Hematopoietic multipotent progenitor cell treated with erythropoietin and hydrocortisone succinate and interleukin-3 and kit ligand, for 4 days (in vitro differentiated cells): ENCODE measurements at regions not wholly inside any gene's neighbourhood (a gene's known extent, or its start where the extent isn't known, plus 50 kb on each side); places are given as distances from the start of the nearest gene placed in this dataset.
"Not testable (repeated sequence)": the region's sequence is repeated elsewhere in the genome, so short reads cannot be mapped to it uniquely, and the experiment has no call there.

Experiments used
- DNase-seq: peaks from one replicate; pipeline ENCODE4 v3.0.0-alpha.2; 2015

DNA sequence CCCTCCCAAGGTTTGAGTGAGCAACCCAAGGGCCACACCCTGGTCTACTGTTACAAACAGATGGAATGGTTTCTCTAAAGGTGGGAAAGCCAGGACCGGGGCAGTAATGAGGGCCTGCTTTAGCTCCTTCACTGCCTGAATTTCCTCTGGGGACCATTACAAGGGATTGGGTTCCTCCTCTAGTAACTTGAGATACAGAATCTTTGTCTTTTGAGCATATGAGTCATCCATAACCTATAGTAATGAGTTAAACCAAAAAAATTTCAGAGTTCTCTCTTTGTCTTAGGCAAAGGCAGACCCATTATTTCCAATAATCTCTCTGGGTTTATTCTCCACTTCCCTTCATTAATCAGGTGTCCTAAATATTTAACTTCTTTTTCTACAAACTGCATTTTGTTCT, 618.8 kb downstream of the HINT1 start:
- DNase-seq = no peak

DNA sequence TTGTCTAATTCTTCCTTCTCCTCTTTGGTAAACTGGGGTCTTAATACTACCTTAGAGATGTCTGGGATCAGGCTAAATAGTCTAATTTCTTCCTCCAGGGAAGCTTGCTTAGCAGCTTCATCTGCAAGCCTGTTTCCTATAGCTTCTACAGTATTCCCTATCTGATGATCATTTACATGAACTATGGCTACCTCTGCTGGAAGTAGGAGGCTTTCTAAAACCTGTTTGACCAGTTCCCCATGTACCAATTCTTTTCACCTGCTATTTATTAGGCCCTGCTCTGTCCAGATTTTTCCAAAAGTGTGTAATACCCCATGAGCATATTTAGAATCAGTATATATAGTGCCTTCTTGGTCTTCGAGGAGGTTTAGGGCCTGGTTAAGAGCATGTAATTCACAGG, 619.8 kb downstream of the HINT1 start:
- DNase-seq = no peak

DNA sequence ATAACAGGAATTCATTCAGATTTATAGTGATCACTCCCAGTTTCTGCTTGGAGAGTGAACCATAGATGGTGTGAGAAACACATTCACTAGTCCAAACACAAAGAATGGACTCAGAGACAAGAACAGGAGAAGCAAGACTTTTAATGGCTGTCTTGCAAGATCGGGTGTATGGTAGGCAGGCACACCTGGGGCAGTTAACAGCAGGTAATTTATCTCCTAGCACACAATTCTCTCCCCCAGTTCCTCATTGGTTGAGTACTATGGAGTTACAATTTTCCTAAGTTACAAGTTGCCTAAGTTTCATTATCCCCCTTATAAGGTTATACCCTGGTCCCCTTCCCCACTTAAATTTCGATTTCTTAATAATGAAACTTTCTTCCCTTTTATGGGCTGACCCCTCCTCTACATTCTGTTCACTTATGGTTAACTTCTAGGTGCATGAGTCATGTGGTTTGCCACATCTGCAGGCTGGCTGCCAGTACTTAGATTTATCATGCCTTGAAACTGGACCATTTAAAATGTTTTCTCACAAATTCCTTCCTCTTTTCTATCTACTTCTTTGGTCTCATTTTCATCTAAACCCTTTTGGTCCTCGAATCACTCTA, 623.3 kb downstream of the HINT1 start:
- peak; percentile 37 for DNase-seq

DNA sequence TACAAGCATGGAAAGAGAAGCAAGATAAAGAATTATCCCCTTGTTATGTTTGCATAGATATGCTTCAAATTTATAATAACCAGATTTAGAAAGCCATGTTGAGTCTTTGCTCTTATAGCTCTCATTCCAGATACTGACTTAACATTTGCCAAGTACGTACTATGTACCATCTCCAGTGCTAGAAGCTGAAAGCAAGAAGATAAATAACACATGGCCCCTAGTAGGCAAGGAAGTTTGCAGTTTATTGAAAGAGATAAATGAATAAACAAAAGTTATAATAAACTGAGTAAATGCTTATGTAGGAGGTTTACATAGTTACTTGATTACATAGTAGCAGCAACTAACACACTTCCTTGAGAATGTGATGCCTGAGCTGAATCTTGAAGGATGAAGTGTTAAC, 628.4 kb downstream of the HINT1 start:
- DNase-seq = no peak

DNA sequence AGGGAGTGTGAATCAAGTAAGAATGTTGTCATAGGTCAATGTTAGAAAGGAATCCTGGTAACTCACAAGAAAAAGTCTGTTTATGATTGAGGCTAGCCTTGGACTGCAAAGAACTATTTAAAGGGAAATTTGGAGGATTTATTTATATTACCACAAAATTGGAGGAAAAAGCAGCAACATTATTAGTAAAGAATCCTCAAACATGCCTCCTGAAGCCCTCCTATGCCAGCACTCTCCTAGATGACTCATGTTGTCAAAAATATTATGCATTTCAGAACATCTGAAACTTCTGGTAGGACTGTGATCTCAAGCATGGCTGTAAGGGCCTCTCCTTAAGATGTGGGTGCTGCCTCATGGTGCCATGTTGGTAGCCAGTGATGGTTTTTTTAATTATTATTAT, 628.5 kb downstream of the CHSY3 start:
- DNase-seq = no peak

DNA sequence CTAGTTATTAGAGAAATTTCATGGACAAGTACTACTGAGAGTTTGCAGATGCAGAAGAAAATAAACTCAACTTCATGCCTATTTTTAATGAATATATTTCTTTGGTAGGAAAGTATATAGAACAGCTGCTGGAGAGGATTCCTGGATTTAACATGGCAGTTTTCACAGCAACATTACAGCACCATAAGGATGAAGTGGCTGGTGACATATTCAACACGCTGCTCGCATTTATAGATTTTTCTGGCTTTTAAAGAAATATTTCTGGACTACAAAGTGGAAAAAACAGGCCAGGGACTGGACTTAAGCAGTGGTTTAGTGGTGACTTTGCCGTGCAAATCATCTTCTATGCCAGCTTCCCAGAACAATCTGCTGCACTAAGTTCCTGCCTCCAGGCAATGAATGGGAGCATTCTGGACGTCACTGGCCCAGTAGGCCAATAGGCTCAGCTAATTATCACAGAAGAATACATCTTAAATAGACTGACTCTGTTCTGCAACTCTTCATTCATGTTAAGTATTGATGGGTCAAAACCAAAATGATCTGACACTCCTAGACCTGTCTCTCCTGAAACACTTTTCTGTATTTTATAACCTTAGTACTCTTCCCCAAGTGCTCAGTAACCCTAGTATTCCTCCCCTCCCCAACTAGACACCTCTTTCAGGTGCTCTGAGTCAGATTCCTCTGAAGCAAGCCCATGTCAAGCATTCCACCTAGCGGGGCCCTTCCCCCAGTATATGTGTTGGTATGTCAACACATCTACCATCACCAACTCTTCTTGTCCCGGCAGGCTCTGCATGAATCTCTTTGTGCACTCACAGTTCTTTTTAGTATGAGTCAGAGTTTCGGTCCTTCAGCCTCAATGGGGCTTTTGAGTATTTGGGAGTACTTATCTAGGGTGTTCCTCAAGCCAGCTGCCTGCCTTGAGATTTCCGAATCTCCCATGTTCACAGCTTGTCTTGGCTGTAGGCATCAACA, 625.5 kb downstream of the CHSY3 start:
- no peak for DNase-seq

DNA sequence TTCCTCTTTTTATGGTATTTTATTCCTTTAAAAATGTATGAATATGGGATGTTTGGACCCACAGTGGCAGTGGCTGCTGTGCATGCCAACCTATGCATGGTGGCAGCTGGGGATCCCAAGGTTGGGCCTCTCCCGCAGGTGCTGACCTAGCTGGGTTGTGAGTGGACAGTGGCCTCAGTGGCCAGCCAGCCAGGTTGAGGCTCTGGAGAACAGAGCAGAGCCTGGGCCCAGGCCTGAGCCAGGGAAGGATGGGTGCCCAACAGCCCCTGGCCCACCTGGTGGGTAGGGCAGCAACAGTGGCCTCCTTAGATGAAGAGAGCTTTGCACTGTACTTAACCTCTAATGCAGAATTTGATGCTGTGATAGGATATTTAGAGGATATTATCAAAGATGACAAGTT, 624.8 kb downstream of the CHSY3 start:
- no peak for DNase-seq

DNA sequence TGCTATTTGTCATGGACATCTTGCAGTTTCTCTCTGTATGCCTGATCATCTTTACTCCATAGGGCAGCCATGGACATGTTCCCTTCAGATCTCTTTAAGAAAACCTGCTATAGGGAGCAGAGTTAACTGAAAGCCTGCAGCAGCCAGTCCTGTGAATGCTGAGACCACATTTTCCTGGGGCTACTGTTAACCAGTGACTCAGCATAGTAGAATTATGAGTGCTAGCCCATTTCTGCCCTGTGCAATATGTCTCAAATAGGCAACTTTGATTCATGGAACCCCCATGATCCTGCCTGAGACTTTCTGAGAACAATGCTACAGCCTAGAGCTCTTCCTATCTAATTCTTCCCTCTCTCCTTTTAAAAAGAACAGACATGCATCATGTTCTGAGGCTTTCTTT, 624.2 kb downstream of the CHSY3 start:
- no peak for DNase-seq

DNA sequence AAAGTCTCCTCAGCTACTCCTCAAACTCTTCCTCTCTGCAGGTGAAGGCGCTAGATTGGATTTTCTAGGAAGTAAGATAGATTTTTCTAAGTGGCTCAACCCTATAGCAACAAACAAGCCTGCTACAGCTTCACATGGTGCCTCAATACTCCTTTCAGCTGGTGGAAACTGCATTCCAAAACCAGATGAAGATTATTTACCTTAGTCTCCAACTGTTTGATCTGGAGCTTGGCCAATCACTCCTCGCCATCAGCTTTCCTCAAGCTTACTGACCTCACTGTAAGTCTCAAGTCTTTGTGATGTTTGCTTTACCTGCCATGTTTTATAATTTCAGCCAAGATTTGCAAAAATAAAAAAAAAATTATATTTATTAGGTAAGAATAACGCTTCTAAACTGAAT, 622.4 kb downstream of the CHSY3 start:
- DNase-seq = no peak

DNA sequence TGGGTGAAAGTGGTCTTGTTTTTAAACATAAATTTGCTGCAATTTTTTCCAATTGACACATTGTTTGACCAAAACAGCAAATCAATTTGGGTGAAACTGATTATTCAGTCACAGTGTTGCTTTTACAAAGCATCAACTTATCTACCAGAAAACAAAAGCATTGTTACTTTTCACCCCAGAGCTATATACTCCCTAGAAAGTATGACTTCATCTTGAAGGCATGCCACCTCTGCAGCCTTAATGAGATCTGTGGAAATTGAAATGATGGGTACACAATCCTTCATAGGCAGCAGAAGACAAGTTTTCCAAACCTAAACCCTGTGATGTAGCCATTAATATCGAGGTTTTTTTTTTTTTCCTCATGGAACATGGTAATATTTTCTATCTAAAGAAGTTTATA, 615.9 kb downstream of the CHSY3 start:
- DNase-seq = no peak

DNA sequence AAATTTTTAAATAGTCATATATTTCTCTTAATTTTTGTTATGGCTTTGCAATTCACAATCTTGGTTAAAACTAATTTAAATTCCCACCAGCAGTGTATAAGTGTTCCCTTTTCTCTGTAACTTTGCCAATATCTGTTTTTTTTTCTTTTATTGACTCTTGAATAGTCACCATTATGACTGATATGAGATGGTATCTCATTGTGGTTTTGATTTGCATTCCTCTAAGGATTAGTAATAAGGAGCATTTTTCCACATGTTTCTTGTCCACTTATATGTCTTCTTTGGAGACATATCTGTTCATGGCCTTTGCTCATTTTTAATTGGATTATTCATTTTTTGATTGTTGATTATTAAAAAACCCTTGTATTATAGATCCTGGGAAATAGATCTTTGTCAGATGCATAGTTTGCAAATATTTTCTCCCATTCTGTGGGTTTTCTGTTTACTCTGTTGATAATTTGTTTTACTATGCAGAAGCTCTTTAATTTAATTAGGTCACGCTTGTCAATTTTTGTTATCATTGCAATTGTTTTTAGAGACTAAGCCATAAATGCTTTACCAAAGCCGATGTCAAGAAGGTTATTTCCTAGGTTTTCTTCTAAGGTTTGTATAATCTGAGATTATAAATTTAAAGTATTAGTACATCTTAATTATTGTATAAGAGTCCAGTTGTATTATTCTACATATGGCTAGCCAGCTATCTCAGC, 610.9 kb downstream of the CHSY3 start:
- DNase-seq = no peak

DNA sequence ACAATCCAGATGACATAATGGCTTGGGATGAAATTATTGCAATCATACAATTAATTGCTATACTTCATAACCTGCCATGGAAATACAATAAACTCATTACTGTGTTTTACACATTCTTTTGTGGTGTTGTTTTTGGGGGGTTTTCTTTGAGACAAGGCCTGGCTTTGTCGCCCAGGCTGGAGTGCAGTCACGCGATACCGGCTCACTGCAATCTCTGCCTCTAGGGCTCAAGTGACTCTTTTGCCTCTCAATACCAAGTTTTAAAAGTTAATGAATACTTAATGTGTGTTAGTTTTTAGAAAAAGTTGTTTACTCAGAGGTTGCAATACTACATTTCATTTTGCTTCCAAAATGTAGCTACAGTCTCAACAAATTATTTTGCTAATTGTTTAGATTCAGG, 598.4 kb downstream of the CHSY3 start:
- DNase-seq = no peak

DNA sequence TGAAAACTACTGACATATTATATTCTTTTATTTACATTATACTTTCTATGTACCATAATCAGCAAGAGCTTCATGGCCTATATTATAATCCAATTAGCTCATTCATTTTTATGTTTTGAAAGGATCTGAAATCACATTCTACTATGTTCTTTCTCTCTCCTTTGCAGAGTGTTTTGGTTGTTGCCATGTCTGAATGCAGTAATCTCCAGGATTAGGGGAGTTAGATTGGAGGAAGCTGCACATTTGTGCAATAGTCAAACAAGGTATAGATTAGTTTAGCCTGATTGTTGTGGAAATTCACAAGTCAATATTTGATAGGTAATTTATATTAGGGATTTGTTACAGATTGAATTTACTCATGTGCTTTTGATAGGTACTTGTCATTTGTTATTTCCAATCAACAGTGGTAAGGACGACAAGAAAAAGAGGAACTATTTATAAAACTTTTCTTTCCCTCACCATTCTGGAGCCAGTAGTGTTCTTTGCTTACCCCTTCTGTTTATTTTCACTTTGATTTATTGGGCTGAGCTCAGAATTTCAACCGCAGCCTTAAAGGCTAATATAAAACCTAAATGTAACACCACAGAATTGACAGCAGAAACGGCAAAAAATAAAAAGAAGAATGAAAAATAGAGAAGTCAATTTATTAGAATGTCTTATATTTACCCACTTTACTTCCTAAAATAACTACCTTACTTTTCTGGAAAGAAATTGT, 597.0 kb downstream of the CHSY3 start:
- DNase-seq = peak; percentile 6

DNA sequence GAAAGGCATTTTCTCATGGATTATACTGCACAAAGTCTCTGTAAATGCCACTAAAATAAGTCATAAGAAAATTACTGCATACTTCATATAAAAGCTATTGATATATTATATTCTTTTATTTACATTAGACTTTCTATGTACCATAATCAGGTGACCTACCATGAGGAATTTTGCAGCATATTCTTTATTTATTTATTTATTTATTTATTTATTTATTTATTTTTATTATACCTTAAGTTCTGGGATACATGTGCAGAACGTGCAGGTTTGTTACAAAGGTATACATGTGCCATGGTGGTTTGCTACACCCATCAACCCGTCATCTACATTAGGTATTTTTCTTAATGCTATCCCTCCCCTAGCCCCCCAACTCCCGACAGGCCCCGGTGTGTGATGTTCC, 596.2 kb downstream of the CHSY3 start:
- not testable (repeated sequence) for DNase-seq

DNA sequence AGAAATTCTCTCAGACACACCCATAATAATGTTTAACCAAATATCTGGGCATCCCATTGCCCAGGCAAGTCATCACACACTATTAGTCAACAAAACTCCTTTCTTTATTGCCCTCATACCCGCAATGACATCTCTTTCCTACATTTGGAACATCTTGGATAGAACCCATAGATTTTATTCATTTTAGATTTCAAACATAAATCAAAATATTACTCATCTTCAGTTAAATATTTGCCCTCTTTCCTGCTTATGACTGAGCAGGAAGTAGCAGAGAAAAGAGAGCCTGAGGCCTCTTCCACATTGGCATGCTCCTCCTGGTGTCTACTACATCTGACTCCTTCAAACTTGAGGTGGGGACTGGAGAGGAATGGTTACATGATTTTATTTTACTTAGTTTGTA, 592.0 kb downstream of the CHSY3 start:
- no peak for DNase-seq

DNA sequence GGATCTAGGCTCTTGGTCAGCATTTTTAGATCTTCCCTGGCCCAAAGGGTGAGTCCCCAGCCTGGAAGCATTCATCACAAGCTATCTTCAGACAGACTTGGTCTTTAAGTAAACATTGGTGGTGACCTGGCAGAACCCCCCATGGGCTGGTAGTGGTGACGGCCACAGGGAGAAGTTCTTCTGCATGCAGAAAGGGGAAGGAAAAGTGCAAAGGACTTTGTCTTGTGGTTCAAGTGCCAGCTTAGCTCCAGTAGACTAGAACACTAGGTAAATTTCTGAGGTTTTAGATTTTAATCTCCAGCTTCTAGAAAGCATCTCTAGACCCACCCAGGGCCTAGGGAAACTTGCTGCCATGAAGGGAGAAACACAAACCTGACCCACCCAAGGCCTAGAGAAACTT, 584.0 kb downstream of the CHSY3 start:
- peak; percentile 26 for DNase-seq

DNA sequence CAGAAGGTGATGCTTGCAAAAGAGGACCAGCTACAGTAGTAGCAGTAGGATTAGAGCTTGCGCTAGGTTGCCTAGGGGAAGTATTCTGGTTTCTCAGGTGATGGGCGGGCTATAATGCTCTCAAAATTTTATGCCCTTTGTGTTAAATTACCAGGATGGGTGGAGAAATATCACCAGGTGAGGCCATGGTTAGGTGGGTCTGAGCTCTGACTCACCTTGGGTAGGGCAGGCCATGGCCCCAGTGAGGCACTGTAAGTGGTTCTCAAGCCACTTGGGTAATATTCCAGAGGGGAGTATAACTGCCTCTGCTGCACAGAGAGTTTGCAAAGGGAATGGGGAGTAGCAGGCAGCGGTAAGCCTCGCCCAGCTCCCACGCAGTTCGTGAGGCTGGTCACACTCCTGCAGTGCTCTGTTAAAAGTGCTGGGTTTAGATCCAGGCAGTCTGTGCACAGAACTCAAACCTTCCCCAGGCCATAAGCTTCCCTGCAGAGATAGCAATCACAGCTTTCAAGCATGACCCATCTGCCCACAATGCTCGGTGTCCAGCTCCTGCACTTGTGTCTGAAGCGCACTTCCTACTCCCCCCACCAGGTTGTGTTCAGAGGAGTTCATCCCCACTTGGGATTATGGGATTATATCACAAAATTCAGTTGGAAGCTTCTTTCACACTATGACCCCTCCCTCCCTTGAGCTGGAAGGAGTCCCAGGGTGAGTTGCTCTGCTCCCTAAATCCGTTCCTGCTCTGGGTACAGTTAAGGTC, 575.0 kb downstream of the CHSY3 start:
- no peak for DNase-seq

DNA sequence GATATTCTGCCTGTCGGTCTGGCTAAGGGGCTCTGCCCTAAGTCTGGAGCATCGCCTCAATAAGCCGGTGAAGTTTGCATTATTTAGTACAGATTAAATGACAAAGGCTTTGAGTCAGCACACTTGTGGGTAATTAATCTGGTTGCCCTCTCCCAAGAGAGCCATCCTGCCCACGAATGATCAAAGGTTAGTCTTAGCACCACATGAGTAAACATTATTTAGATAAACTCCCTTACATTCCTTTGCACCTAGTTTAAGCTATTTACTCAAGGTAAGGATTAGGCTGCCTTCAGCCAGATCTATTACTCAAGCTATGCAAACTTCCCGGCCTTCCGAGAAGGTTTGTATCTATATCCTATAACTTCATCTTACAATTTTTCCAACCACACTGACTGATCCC, 572.1 kb downstream of the CHSY3 start:
- DNase-seq = no peak

DNA sequence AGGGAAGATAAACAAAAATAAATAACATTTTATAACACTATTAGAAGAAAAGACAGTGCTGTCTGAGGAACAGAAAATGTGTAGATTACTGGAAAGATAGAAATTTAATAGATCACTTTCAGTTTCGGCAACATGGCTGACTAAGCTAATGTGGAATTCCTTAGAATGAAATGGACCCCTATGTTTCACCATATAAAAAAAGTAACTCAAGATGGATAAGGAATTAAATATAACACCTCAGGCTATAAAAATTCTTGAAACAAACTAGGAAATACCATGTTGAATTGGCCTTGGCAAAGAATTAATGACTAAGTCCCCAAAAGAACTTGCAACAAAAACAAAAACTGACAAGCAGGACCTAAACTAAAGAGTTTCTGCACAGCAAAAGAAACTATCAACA, 558.3 kb downstream of the CHSY3 start:
- DNase-seq = no peak

DNA sequence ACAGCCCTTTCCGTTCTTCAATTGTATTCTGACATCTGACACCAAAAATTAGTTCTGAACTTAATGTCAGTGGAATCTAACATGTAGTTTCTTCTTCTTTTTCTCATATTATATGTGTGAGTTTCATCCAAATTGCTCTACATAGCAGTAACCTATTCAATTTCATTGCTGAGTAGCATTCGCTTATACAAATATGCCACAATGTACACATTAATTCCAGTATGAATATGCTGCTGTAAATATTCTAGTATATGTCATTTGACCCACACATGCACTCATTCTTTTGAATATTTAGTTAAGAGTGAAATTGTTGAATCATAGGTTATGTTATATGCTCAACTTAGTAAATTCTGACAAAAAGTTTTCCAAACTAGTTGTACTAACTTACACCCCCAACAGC, 550.9 kb downstream of the CHSY3 start:
- DNase-seq = no peak

DNA sequence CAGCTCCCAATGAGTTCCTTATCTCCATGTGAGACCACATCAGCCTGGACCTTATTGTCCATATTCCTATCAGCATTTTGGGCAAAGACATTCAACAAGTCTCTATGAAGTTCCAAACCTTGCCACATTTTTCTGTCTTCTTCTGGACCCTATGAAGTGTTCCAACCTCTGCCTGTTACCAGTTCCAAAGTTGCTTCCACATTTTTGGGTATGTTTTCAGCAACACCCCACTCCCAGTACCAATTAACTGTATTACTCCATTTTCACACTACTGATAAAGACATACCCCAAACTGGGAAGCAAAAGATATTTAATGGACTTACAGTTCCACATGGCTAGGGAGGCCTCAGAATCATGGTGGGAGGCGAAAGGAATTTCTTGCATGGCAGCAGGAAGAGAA, 548.5 kb downstream of the CHSY3 start:
- DNase-seq = no peak

DNA sequence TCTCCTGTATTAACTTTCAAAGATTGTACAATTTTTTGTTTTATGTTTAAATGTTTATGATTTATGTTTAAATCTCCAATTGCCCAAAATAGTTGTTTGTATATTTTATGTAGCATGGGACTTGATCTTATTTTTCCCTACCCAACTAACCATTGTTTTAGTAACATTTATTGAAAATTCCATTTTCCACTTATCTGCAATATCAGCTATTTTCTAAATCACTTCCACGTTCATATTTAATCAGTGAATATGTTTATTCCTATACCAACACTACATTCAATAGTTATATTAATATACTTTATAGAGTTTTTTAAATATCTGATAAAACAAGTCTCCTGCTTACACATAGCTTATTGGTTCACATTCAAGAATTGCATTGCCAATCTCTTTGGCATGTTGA, 532.2 kb downstream of the CHSY3 start:
- no peak for DNase-seq
